ENCODE measurements at regions not wholly inside any gene's neighbourhood (a gene's known extent, or its start where the extent isn't known, plus 50 kb on each side); places are given as distances from the start of the nearest gene placed in this dataset.

DNA sequence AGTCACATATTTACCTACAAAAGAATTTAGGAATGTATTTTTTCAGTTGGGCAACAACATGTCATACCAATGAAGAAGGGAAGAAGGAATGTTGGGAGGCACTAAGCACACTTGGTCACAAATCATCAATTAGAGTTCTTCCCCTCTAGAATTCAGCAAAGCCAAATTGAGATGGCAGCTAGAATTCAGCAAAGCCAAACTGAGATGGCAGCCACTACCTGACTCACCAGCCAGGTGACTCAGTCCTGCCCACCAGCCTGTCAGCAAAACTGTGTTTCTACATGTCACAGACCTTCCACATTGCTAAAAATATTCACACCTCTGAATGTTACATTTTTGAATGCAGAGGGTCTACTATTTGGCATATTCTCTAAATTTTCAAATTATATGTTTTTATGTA lies 63.2 kb upstream of the NOCT start:
- TF ChIP-seq, protein P1, sequence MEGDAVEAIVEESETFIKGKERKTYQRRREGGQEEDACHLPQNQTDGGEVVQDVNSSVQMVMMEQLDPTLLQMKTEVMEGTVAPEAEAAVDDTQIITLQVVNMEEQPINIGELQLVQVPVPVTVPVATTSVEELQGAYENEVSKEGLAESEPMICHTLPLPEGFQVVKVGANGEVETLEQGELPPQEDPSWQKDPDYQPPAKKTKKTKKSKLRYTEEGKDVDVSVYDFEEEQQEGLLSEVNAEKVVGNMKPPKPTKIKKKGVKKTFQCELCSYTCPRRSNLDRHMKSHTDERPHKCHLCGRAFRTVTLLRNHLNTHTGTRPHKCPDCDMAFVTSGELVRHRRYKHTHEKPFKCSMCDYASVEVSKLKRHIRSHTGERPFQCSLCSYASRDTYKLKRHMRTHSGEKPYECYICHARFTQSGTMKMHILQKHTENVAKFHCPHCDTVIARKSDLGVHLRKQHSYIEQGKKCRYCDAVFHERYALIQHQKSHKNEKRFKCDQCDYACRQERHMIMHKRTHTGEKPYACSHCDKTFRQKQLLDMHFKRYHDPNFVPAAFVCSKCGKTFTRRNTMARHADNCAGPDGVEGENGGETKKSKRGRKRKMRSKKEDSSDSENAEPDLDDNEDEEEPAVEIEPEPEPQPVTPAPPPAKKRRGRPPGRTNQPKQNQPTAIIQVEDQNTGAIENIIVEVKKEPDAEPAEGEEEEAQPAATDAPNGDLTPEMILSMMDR (IDR thresholded peaks at IDR 0.05; ENCODE audit: partially characterized antibody, unreplicated experiment) = no peak
- no peak for DNase-seq
- peaks cover 2% of the 10 kb centered on the region for H3K9me3 Mint-ChIP-seq (ENCODE audit: unreplicated experiment)
- H3K4me1 Mint-ChIP-seq (ENCODE audit: low read depth, unreplicated experiment) = no peaks in the 10 kb centered on the region
- H3K4me3 Mint-ChIP-seq (ENCODE audit: unreplicated experiment) = no peak overlapping the region
- no peak overlapping the region for H3K27ac Mint-ChIP-seq (ENCODE audit: unreplicated experiment)
- H3K36me3 Mint-ChIP-seq (ENCODE audit: unreplicated experiment) = no peaks in the 10 kb centered on the region
- H3K27me3 Mint-ChIP-seq (ENCODE audit: unreplicated experiment) = no peaks in the 10 kb centered on the region

DNA sequence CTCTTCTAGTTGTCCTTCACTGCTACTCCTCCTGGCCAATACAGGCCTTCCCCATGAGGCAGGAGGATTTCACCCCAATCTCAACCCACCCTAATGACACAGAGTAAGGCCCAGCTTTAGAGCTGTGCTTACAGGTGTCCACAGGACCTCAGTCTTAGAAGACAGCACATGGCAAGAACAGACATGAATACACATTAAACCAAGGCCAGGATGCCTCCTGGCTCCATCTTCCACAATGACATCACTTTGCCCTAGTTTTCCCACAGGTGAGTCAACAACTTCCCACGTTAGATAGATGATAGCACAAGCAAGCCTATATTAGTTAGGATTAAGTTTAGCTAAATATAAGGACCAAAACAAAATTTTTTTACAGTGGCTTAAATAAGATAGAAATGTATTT lies 63.8 kb upstream of the NOCT start:
- no peaks in the 10 kb centered on the region for H3K36me3 Mint-ChIP-seq (ENCODE audit: unreplicated experiment)
- no peaks in the 10 kb centered on the region for H3K4me1 Mint-ChIP-seq (ENCODE audit: low read depth, unreplicated experiment)
- H3K4me3 Mint-ChIP-seq (ENCODE audit: unreplicated experiment) = no peak overlapping the region
- peaks cover 2% of the 10 kb centered on the region for H3K9me3 Mint-ChIP-seq (ENCODE audit: unreplicated experiment)
- H3K27ac Mint-ChIP-seq (ENCODE audit: unreplicated experiment) = no peak overlapping the region
- TF ChIP-seq, protein P1 (IDR thresholded peaks at IDR 0.05; ENCODE audit: partially characterized antibody, unreplicated experiment) = no peak
- DNase-seq = no peak
- H3K27me3 Mint-ChIP-seq (ENCODE audit: unreplicated experiment) = no peaks in the 10 kb centered on the region

GRCh38 chr4:138949866-138950265 lies 65.7 kb upstream of the NOCT start:
- Mint-ChIP-seq H3K4me3 (ENCODE audit: unreplicated experiment) (no peak overlapping the region), H3K9me3 (ENCODE audit: unreplicated experiment) (no peaks in the 10 kb centered on the region), H3K4me1 (ENCODE audit: low read depth, unreplicated experiment) (no peaks in the 10 kb centered on the region), H3K27me3 (ENCODE audit: unreplicated experiment) (no peaks in the 10 kb centered on the region), H3K36me3 (ENCODE audit: unreplicated experiment) (no peaks in the 10 kb centered on the region), H3K27ac (ENCODE audit: unreplicated experiment) (no peak overlapping the region)
- DNase-seq = no peak
- TF ChIP-seq, protein P1 (IDR thresholded peaks at IDR 0.05; ENCODE audit: partially characterized antibody, unreplicated experiment) = no peak

DNA sequence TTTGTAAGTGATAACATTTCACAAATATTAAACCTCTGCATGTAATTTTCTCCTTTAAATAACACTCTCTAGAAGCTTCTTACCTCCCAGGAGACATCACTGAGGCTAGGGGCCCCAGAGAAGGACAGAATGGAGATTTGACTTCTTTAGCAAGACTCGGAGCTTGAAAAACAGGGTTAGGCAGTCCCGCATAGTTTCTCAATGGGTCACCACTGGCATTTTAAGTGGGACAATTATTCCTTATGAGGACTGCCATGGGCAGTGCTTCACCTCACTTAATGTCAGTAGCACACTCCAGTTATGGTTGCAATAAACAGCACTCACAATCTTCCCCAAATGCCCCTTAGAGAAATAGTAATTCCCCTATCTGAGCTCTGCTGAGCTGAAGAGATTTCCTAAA lies 66.7 kb upstream of the NOCT start:
- H3K4me3 Mint-ChIP-seq (ENCODE audit: unreplicated experiment) = no peak overlapping the region
- H3K9me3 Mint-ChIP-seq (ENCODE audit: unreplicated experiment) = no peaks in the 10 kb centered on the region
- no peaks in the 10 kb centered on the region for H3K36me3 Mint-ChIP-seq (ENCODE audit: unreplicated experiment)
- no peaks in the 10 kb centered on the region for H3K27me3 Mint-ChIP-seq (ENCODE audit: unreplicated experiment)
- no peaks in the 10 kb centered on the region for H3K4me1 Mint-ChIP-seq (ENCODE audit: low read depth, unreplicated experiment)
- TF ChIP-seq, protein P1 (IDR thresholded peaks at IDR 0.05; ENCODE audit: partially characterized antibody, unreplicated experiment) = no peak
- DNase-seq = no peak
- no peak overlapping the region for H3K27ac Mint-ChIP-seq (ENCODE audit: unreplicated experiment)

- no peaks in the 10 kb centered on the region for H3K36me3 Mint-ChIP-seq (ENCODE audit: unreplicated experiment)
- TF ChIP-seq, protein P1 (IDR thresholded peaks at IDR 0.05; ENCODE audit: partially characterized antibody, unreplicated experiment) = no peak
- H3K4me1 Mint-ChIP-seq (ENCODE audit: low read depth, unreplicated experiment) = no peaks in the 10 kb centered on the region
- H3K9me3 Mint-ChIP-seq (ENCODE audit: unreplicated experiment) = no peaks in the 10 kb centered on the region
- no peak overlapping the region for H3K27ac Mint-ChIP-seq (ENCODE audit: unreplicated experiment)
- H3K27me3 Mint-ChIP-seq (ENCODE audit: unreplicated experiment) = no peaks in the 10 kb centered on the region
- no peak for DNase-seq
- no peak overlapping the region for H3K4me3 Mint-ChIP-seq (ENCODE audit: unreplicated experiment)
Observed at GRCh38 chr4:138946306-138946705, 69.3 kb upstream of the NOCT start.
